ENCODE measurements at regions not wholly inside any gene's neighbourhood (a gene's known extent, or its start where the extent isn't known, plus 50 kb on each side); places are given as distances from the start of the nearest gene placed in this dataset.
A peak's percentile ranks its signal among the peaks of the same experiment; 100 is the strongest.

GRCh38 chr5:69007726-69008368 is 86.0 kb upstream of the SLC30A5 start:
- Mint-ChIP-seq H3K27me3 (peaks cover 23% of the 10 kb centered on the region), H3K36me3 (ENCODE audit: low read depth) (no peaks in the 10 kb centered on the region), H3K27ac (no peak overlapping the region), H3K4me3 (no peak overlapping the region), H3K9me3 (no peaks in the 10 kb centered on the region), H3K4me1 (ENCODE audit: low read depth) (no peaks in the 10 kb centered on the region)
- peak; percentile 88 for ATAC-seq (ENCODE audit: poor library complexity)
- Histone ChIP-seq H3K27ac (ENCODE audit: low read depth in 1 of 2, low read length in 2 of 2) (no peak overlapping the region), H3K9me3 (ENCODE audit: control insufficient read depth in 1 of 2, insufficient read depth in 1 of 2, low read length in 2 of 2) (no peaks in the 10 kb centered on the region), H3K4me1 (ENCODE audit: insufficient read depth, low read length) (no peaks in the 10 kb centered on the region), H3K27me3 (ENCODE audit: control insufficient read depth in 1 of 2, insufficient read depth in 2 of 2, low read length in 2 of 2) (no peaks in the 10 kb centered on the region), H3K4me3 (ENCODE audit: low read length) (no peak overlapping the region), H3K36me3 (ENCODE audit: insufficient read depth, low read length) (no peaks in the 10 kb centered on the region)
- intact Hi-C loops (cut with DNase I, micrococcal nuclease) = loop anchor here (1.0 to 2.0 kb wide), 3 partner anchors 722 to 1763 kb away; no protein-coding TSS in a partner anchor
- CTCF ChIA-PET = no interaction called here
- TF ChIP-seq CTCF (IDR thresholded peaks at IDR 0.05) = peak; percentile 83
- peak; percentile 51 to 75 (median 62) for DNase-seq
- POLR2A ChIA-PET = no interaction called here

GRCh38 chr5:69010476-69010875 is 83.3 kb upstream of the SLC30A5 start:
- Mint-ChIP-seq H3K27me3 (peaks cover 12% of the 10 kb centered on the region), H3K27ac (no peak overlapping the region), H3K36me3 (ENCODE audit: low read depth) (no peaks in the 10 kb centered on the region), H3K4me1 (ENCODE audit: low read depth) (no peaks in the 10 kb centered on the region), H3K9me3 (no peaks in the 10 kb centered on the region), H3K4me3 (no peak overlapping the region)
- ChIA-PET CTCF (no interaction called here), POLR2A (no interaction called here)
- H3K36me3 ChIP-seq (ENCODE audit: insufficient read depth, low read length) = no peaks in the 10 kb centered on the region
- no peaks in the 10 kb centered on the region for H3K9me3 ChIP-seq (ENCODE audit: control insufficient read depth in 1 of 2, insufficient read depth in 1 of 2, low read length in 2 of 2)
- H3K4me3 ChIP-seq (ENCODE audit: low read length) = no peak overlapping the region
- intact Hi-C loops (cut with DNase I, micrococcal nuclease) = no loop called here
- no peak for ATAC-seq (ENCODE audit: poor library complexity)
- TF ChIP-seq CTCF (IDR thresholded peaks at IDR 0.05) = no peak
- DNase-seq = no peak
- H3K27me3 ChIP-seq (ENCODE audit: control insufficient read depth in 1 of 2, insufficient read depth in 2 of 2, low read length in 2 of 2) = no peaks in the 10 kb centered on the region
- H3K27ac ChIP-seq (ENCODE audit: low read depth in 1 of 2, low read length in 2 of 2) = no peak overlapping the region
- H3K4me1 ChIP-seq (ENCODE audit: insufficient read depth, low read length) = no peaks in the 10 kb centered on the region

- ChIA-PET CTCF (no interaction called here), POLR2A (interaction anchor here (0.6 kb wide), 1 partner anchor 8 kb away, joined by 3 read pairs; no protein-coding TSS in a partner anchor)
- Mint-ChIP-seq H3K27me3 (peaks cover 15% of the 10 kb centered on the region), H3K4me1 (ENCODE audit: low read depth) (no peaks in the 10 kb centered on the region), H3K27ac (no peak overlapping the region), H3K4me3 (no peak overlapping the region), H3K36me3 (ENCODE audit: low read depth) (no peaks in the 10 kb centered on the region), H3K9me3 (no peaks in the 10 kb centered on the region)
- no peak overlapping the region for H3K27ac ChIP-seq (ENCODE audit: low read depth in 1 of 2, low read length in 2 of 2)
- no peak overlapping the region for H3K4me3 ChIP-seq (ENCODE audit: low read length)
- ATAC-seq (ENCODE audit: poor library complexity) = no peak
- intact Hi-C loops (cut with DNase I, micrococcal nuclease) = no loop called here
- no peak for DNase-seq
- TF ChIP-seq CTCF (IDR thresholded peaks at IDR 0.05) = no peak
- no peaks in the 10 kb centered on the region for H3K27me3 ChIP-seq (ENCODE audit: control insufficient read depth in 1 of 2, insufficient read depth in 2 of 2, low read length in 2 of 2)
- H3K9me3 ChIP-seq (ENCODE audit: control insufficient read depth in 1 of 2, insufficient read depth in 1 of 2, low read length in 2 of 2) = no peaks in the 10 kb centered on the region
- no peaks in the 10 kb centered on the region for H3K4me1 ChIP-seq (ENCODE audit: insufficient read depth, low read length)
- no peaks in the 10 kb centered on the region for H3K36me3 ChIP-seq (ENCODE audit: insufficient read depth, low read length)
Measured at GRCh38 chr5:69011910-69012309, 81.9 kb upstream of the SLC30A5 start.

Data from CD4-positive, alpha-beta T cell (primary cell).